DOHH2 (cell line): ENCODE measurements at regions not wholly inside any gene's neighbourhood (a gene's known extent, or its start where the extent isn't known, plus 50 kb on each side); places are given as distances from the start of the nearest gene placed in this dataset.

Experiments used
- H3F3A ChIP-seq: fragments of 200-600 bp; sonication (generic), shearing (Covaris generic); 2 replicates; pipeline ENCODE4 v1.6.0; 2016; ENCODE audit warnings: antibody characterized with exemption, mild to moderate bottlenecking; ENCODE audit not compliant: control insufficient read depth, insufficient read depth
- H3K27ac ChIP-seq: fragments of 200-600 bp; sonication (generic); 2 replicates; pipeline ENCODE4 v1.5.1; 2014; ENCODE audit warnings: low read depth, mild to moderate bottlenecking, low read length, moderate library complexity
- H3K27me3 ChIP-seq: fragments of 200-600 bp; sonication (generic); 2 replicates; pipeline ENCODE4 v1.6.1; 2014; ENCODE audit warnings: mild to moderate bottlenecking, low read length, mixed read lengths; ENCODE audit not compliant: control insufficient read depth
- H3K36me3 ChIP-seq: fragments of 200-600 bp; sonication (generic); 2 replicates; pipeline ENCODE4 v1.6.1; 2014; ENCODE audit warnings: mild to moderate bottlenecking, low read length, moderate library complexity, mixed read lengths; ENCODE audit not compliant: control insufficient read depth
- H3K4me1 ChIP-seq: fragments of 200-600 bp; sonication (generic); 2 replicates; pipeline ENCODE4 v1.6.1; 2014; ENCODE audit warnings: mild to moderate bottlenecking, low read length, mixed read lengths; ENCODE audit not compliant: control insufficient read depth
- H3K4me2 ChIP-seq: fragments of 200-600 bp; sonication (generic); 2 replicates; pipeline ENCODE4 v1.6.0; 2014; ENCODE audit warnings: mild to moderate bottlenecking, low read length, moderate library complexity
- H3K4me3 ChIP-seq: fragments of 200-600 bp; sonication (generic); 2 replicates; pipeline ENCODE4 v1.5.1; 2014; ENCODE audit warnings: mild to moderate bottlenecking, low read length, mixed read lengths
- H3K79me2 ChIP-seq: fragments of 200-600 bp; sonication (generic); 2 replicates; pipeline ENCODE4 v1.6.1; 2014; ENCODE audit warnings: mild to moderate bottlenecking, low read length, mixed read lengths; ENCODE audit not compliant: control insufficient read depth
- H3K9me2 ChIP-seq: fragments of 200-600 bp; sonication (generic); replicated peaks from 2 replicates; pipeline ENCODE4 v1.6.1; 2014; ENCODE audit warnings: mild to moderate bottlenecking, low read length, mixed read lengths; ENCODE audit not compliant: control insufficient read depth
- H3K9me3 ChIP-seq: fragments of 200-600 bp; sonication (generic); 2 replicates; pipeline ENCODE4 v1.6.1; 2014; ENCODE audit warnings: antibody characterized with exemption, low read length, mixed read lengths; ENCODE audit not compliant: control insufficient read depth, insufficient read depth
- H4K20me1 ChIP-seq: fragments of 200-600 bp; sonication (generic); 2 replicates; pipeline ENCODE4 v1.6.0; 2014; ENCODE audit warnings: low read depth, mild to moderate bottlenecking, antibody characterized with exemption, low read length, moderate library complexity; ENCODE audit not compliant: control insufficient read depth, insufficient read depth
- EZH2phosphoT487 ChIP-seq: fragments of 200-600 bp; sonication (generic); IDR thresholded peaks from 2 replicates; pipeline ENCODE4 v1.6.1; 2017; ENCODE audit warnings: borderline replicate concordance, mild to moderate bottlenecking, antibody characterized with exemption, low read length, moderate library complexity, mixed read lengths
- TF ChIP-seq, protein P1 (sequence below): fragments of 200-600 bp; sonication (generic); IDR thresholded peaks from one replicate; pipeline ENCODE4 v1.5.1; 2014; ENCODE audit warnings: antibody characterized with exemption, mild to moderate bottlenecking, low read depth, low read length; ENCODE audit not compliant: poor library complexity, severe bottlenecking

DNA sequence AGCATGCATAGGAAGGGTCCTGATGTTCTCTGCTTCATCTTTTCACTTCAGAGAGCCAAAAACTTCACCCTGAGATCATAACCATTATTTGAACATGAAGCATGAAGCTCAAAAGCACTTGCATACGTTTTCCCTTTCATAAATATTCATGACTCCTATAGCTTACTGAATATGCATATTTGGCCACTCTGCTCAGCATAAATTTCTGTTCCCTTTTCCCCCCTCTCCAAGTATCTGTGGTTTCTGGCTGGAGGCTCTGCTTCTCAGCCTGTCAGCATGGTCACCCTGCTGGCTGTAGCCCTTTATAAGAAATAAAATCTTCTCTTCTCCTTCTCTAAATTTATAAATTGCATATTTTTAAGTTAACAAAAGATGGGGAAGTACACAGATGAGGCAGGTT, 384.7 kb upstream of the AGA start:
- H3K4me2 ChIP-seq = no peak overlapping the region
- no peak for TF ChIP-seq EZH2phosphoT487
- TF ChIP-seq, protein P1, sequence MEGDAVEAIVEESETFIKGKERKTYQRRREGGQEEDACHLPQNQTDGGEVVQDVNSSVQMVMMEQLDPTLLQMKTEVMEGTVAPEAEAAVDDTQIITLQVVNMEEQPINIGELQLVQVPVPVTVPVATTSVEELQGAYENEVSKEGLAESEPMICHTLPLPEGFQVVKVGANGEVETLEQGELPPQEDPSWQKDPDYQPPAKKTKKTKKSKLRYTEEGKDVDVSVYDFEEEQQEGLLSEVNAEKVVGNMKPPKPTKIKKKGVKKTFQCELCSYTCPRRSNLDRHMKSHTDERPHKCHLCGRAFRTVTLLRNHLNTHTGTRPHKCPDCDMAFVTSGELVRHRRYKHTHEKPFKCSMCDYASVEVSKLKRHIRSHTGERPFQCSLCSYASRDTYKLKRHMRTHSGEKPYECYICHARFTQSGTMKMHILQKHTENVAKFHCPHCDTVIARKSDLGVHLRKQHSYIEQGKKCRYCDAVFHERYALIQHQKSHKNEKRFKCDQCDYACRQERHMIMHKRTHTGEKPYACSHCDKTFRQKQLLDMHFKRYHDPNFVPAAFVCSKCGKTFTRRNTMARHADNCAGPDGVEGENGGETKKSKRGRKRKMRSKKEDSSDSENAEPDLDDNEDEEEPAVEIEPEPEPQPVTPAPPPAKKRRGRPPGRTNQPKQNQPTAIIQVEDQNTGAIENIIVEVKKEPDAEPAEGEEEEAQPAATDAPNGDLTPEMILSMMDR = no peak
- no peaks in the 10 kb centered on the region for H3F3A ChIP-seq
- no peaks in the 10 kb centered on the region for H3K27me3 ChIP-seq
- H4K20me1 ChIP-seq = no peaks in the 10 kb centered on the region
- H3K27ac ChIP-seq = no peak overlapping the region
- no peaks in the 10 kb centered on the region for H3K9me2 ChIP-seq
- no peaks in the 10 kb centered on the region for H3K9me3 ChIP-seq
- H3K36me3 ChIP-seq = no peaks in the 10 kb centered on the region
- H3K4me1 ChIP-seq = no peaks in the 10 kb centered on the region
- no peak overlapping the region for H3K4me3 ChIP-seq
- no peaks in the 10 kb centered on the region for H3K79me2 ChIP-seq

DNA sequence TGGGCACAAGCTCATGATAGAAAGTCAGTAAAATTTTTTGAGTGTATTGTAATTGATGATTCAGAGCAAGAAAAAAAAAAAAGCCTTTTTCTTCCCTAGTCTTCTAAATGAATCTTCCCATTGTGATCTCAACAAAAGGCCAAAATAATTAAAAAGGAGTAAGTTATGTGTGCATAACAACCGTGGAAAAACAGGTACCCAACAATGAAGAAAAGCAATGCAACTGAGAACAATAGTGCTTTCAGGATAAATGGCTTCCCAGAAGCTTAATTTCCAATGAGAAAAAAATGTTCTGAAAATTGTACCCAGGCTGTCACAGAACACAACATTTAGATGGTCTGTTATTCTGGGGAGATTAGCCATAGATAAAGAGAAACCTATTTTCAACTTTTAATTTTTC, 399.0 kb upstream of the AGA start:
- H3K9me3 ChIP-seq = no peaks in the 10 kb centered on the region
- no peaks in the 10 kb centered on the region for H4K20me1 ChIP-seq
- no peak overlapping the region for H3K27ac ChIP-seq
- no peak overlapping the region for H3K4me3 ChIP-seq
- no peaks in the 10 kb centered on the region for H3K79me2 ChIP-seq
- H3K4me1 ChIP-seq = no peaks in the 10 kb centered on the region
- no peaks in the 10 kb centered on the region for H3K27me3 ChIP-seq
- H3F3A ChIP-seq = no peaks in the 10 kb centered on the region
- H3K9me2 ChIP-seq = no peaks in the 10 kb centered on the region
- no peaks in the 10 kb centered on the region for H3K36me3 ChIP-seq
- H3K4me2 ChIP-seq = no peak overlapping the region
- TF ChIP-seq, protein P1 = no peak
- no peak for TF ChIP-seq EZH2phosphoT487

DNA sequence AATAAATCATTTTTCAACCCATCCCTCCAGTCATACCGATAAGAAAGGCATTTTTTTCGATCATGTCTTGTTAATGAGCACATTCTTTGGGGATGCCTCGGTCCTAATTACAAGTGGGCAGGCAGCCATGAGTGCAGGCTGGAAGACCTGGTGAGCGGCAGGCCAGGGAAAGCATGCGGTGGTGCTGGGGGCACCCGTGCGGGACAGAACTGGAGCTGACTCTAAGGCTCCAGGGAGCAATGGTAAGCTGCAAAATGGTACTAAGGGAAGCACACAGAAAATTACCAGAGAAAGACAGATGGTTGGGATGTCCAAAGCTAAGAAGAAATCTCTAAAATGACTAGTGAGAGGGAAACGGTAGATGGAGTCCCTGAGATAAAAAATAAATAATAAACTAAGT, 411.0 kb upstream of the AGA start:
- Histone ChIP-seq H3K27ac (no peak overlapping the region), H3K4me3 (no peak overlapping the region), H3K4me1 (no peaks in the 10 kb centered on the region), H4K20me1 (no peaks in the 10 kb centered on the region), H3K9me2 (no peaks in the 10 kb centered on the region), H3K27me3 (no peaks in the 10 kb centered on the region), H3F3A (no peaks in the 10 kb centered on the region), H3K79me2 (no peaks in the 10 kb centered on the region), H3K4me2 (no peak overlapping the region), H3K9me3 (0 out of 2 replicates have a peak, but pooled peaks cover 4% of the 10 kb centered on the region), H3K36me3 (no peaks in the 10 kb centered on the region)
- TF ChIP-seq, protein P1 = no peak
- no peak for TF ChIP-seq EZH2phosphoT487
